ENCODE measurements at regions not wholly inside any gene's neighbourhood (a gene's known extent, or its start where the extent isn't known, plus 50 kb on each side); places are given as distances from the start of the nearest gene placed in this dataset.

DNA sequence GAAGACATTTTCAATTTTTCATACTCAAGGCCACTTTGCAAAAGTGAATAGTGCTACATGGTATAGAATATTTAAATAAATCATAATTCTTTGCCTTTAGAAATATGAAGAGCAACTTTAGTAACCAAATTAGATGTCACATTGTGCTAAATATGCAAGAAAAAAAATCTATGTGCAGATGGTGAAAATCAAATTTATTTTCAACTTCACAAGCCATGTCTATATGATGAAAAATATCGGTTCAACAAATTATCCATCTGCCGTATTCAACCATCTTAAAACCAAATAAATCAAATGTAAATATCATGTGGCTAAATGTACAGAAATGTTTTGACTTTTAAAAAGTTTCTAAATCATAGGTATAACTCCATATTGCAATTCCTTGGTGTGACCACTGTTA lies 398.2 kb downstream of the PABPC4L start:
- TF ChIP-seq POLR2AphosphoS5 (IDR thresholded peaks at IDR 0.05) (no peak), EP300 (IDR thresholded peaks at IDR 0.05) (no peak)
- 93 to 96% (median 94%) methylated on average over 2 of the region's 2 CpGs for WGBS, 5 donors
- no peak overlapping the region for H3K27ac ChIP-seq
- no peaks in the 10 kb centered on the region for H3K27me3 ChIP-seq
- DNase-seq = no peak
- intact Hi-C loops (cut with DNase I; ENCODE audit: low total_unique reads) = no loop called here
- no peaks in the 10 kb centered on the region for H3K36me3 ChIP-seq
- no peaks in the 10 kb centered on the region for H3K9me3 ChIP-seq
- H3K4me3 ChIP-seq = no peak overlapping the region
- no peaks in the 10 kb centered on the region for H3K4me1 ChIP-seq

DNA sequence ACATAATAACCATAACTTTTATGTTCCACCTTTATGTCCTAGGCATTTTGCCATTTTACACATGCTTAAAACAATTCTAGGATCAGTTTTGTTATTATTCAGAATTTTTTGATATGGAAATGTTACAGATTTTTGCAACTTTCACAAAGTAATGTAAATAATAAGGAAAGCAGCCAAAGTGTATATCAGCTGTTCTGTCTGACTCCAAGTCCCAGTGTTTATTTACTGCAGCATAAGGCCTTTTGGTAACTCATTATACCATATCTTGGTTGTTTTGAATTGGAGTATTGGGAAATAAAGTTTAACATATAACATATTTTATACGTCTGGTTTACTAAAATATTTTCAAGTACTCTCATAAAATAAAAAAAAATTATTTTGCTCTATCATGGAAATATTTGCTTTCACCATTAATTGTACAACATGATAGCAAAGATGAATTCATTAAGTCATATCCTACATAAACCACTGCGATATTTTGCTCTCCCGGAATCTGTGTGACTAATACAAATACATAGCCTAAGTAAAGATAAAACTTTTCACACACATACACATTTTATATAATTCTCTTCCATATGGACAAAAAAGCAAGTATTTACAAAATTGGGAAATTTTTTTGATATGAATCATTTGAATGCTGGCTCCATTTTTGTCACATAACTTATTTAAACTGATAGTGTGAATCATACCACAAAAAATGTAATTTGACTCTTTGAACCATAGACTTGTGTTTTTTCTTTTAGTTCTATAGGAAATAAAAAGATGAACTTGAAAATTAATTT lies 399.0 kb downstream of the PABPC4L start:
- Histone ChIP-seq H3K27me3 (no peaks in the 10 kb centered on the region), H3K4me3 (no peak overlapping the region), H3K9me3 (no peaks in the 10 kb centered on the region), H3K4me1 (no peaks in the 10 kb centered on the region), H3K36me3 (no peaks in the 10 kb centered on the region), H3K27ac (no peak overlapping the region)
- intact Hi-C loops (cut with DNase I; ENCODE audit: low total_unique reads) = no loop called here
- no peak for DNase-seq
- TF ChIP-seq, protein P1, sequence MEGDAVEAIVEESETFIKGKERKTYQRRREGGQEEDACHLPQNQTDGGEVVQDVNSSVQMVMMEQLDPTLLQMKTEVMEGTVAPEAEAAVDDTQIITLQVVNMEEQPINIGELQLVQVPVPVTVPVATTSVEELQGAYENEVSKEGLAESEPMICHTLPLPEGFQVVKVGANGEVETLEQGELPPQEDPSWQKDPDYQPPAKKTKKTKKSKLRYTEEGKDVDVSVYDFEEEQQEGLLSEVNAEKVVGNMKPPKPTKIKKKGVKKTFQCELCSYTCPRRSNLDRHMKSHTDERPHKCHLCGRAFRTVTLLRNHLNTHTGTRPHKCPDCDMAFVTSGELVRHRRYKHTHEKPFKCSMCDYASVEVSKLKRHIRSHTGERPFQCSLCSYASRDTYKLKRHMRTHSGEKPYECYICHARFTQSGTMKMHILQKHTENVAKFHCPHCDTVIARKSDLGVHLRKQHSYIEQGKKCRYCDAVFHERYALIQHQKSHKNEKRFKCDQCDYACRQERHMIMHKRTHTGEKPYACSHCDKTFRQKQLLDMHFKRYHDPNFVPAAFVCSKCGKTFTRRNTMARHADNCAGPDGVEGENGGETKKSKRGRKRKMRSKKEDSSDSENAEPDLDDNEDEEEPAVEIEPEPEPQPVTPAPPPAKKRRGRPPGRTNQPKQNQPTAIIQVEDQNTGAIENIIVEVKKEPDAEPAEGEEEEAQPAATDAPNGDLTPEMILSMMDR (IDR thresholded peaks at IDR 0.05) = no peak
- no peak for TF ChIP-seq POLR2A (IDR thresholded peaks at IDR 0.05)
- TF ChIP-seq POLR2AphosphoS5 (IDR thresholded peaks at IDR 0.05) = no peak
- TF ChIP-seq EP300 (IDR thresholded peaks at IDR 0.05) = no peak
- WGBS, 5 donors = 71 to 83% (median 79%) methylated on average over 3 of the region's 3 CpGs

DNA sequence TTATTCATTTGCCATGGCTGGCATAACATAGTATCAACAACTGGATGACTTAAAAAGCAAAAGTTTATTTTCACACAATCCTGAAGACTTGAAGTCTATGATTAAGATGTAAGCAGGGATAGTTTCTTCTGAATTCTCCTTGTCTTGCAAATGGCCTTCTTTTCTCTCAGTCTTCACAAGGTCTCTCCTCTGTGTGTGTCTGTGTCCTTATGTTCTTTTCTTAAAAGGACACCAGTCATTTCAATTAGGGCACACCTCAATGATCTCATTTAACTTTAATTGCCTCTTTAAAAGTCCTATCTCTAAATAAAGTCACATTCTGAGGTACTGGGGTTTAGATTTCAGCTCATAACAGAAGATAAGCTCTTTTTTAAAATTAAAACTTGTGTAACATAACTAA lies 399.7 kb downstream of the PABPC4L start:
- TF ChIP-seq, protein P1 (IDR thresholded peaks at IDR 0.05) = no peak
- no peak for TF ChIP-seq POLR2AphosphoS5 (IDR thresholded peaks at IDR 0.05)
- no peak for TF ChIP-seq POLR2A (IDR thresholded peaks at IDR 0.05)
- no peak for TF ChIP-seq EP300 (IDR thresholded peaks at IDR 0.05)
- Histone ChIP-seq H3K4me1 (no peaks in the 10 kb centered on the region), H3K27ac (no peak overlapping the region), H3K4me3 (no peak overlapping the region), H3K9me3 (no peaks in the 10 kb centered on the region), H3K36me3 (no peaks in the 10 kb centered on the region), H3K27me3 (no peaks in the 10 kb centered on the region)
- intact Hi-C loops (cut with DNase I; ENCODE audit: low total_unique reads) = no loop called here
- no peak for DNase-seq

GRCh38 chr4:133800966-133801365 lies 400.6 kb downstream of the PABPC4L start:
- Histone ChIP-seq H3K4me1 (no peaks in the 10 kb centered on the region), H3K36me3 (no peaks in the 10 kb centered on the region), H3K27me3 (no peaks in the 10 kb centered on the region), H3K9me3 (no peaks in the 10 kb centered on the region), H3K4me3 (no peak overlapping the region), H3K27ac (no peak overlapping the region)
- WGBS, 5 donors = 88 to 96% (median 91%) methylated on average over 4 of the region's 4 CpGs
- TF ChIP-seq EP300 (IDR thresholded peaks at IDR 0.05) (no peak), POLR2AphosphoS5 (IDR thresholded peaks at IDR 0.05) (no peak), POLR2A (IDR thresholded peaks at IDR 0.05) (no peak)
- TF ChIP-seq, protein P1 (IDR thresholded peaks at IDR 0.05) = no peak
- intact Hi-C loops (cut with DNase I; ENCODE audit: low total_unique reads) = no loop called here
- DNase-seq = no peak

- Histone ChIP-seq H3K36me3 (no peaks in the 10 kb centered on the region), H3K27me3 (no peaks in the 10 kb centered on the region), H3K4me1 (no peaks in the 10 kb centered on the region), H3K27ac (no peak overlapping the region), H3K9me3 (no peaks in the 10 kb centered on the region), H3K4me3 (no peak overlapping the region)
- TF ChIP-seq POLR2AphosphoS5 (IDR thresholded peaks at IDR 0.05) = no peak
- TF ChIP-seq, protein P1 (IDR thresholded peaks at IDR 0.05) = no peak
- TF ChIP-seq EP300 (IDR thresholded peaks at IDR 0.05) = no peak
- intact Hi-C loops (cut with DNase I; ENCODE audit: low total_unique reads) = no loop called here
- no peak for DNase-seq
- 41 to 59% (median 54%) methylated on average over 3 of the region's 3 CpGs for WGBS, 5 donors
These were observed 401.8 kb downstream of the PABPC4L start for GRCh38 chr4:133799717-133800315.
